ENCODE measurements at regions not wholly inside any gene's neighbourhood (a gene's known extent, or its start where the extent isn't known, plus 50 kb on each side); places are given as distances from the start of the nearest gene placed in this dataset.

DNA sequence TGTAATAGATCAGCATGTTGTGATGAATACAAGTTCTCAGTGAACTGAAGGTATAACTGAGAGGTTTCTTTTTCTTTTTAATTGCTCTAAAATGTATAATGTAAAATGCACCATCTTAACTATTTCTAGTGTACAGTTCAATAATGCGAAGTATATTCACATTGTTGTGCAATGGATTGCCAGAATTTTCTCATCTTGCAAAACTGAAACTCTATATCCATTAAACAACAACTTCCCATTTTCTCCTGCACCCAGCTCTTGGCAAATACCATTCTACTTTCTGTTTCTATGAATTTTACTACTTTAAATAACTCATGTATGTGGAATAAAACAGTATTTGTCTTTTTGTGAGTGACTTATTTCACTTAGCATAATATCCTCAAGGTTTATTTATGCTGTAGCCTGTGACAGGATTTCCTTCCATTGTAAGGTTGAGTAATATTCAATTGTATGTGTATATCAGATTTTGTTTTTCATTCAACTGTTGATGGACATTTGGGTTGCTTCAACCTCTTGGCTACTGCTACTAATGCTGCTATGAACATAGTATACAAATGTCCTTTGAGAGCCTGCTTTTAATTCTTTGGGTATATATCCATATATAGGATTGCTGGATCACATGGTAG lies 53.5 kb upstream of the NPFFR2 start:
- no peak overlapping the region for H3K27ac Mint-ChIP-seq
- H3K4me3 Mint-ChIP-seq (ENCODE audit: low read depth), result no peak overlapping the region
- no peak for TF ChIP-seq CTCF (IDR thresholded peaks at IDR 0.05; ENCODE audit: unreplicated experiment)
- H3K36me3 Mint-ChIP-seq (ENCODE audit: insufficient read depth), result no peaks in the 10 kb centered on the region
- peaks cover 11% of the 10 kb centered on the region for H3K4me1 Mint-ChIP-seq (ENCODE audit: low read depth)
- no peak for DNase-seq (ENCODE audit: low spot score, unreplicated experiment)
- no peaks in the 10 kb centered on the region for H3K27me3 Mint-ChIP-seq
- no peaks in the 10 kb centered on the region for H3K9me3 Mint-ChIP-seq (ENCODE audit: low read depth)

DNA sequence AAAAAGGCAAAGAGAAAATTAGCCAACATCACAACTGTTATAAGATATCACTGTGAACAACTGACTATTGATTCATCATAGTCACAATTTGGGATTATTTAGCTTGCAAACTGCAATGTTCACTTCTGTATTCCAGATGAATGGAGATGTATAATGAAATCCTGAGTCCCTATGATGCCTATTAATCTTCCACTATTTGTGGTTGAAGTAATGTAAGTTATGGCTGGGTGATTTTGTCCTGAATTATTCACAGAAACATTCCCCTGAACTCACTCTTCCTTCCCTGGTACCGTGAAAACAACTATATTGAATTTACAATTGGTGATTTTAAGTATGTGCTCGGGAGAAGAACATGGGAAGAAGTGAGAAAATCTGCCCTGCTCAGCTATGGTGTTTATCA lies 50.8 kb upstream of the NPFFR2 start:
- DNase-seq (ENCODE audit: low spot score, unreplicated experiment), result no peak
- H3K27ac Mint-ChIP-seq, result no peak overlapping the region
- H3K4me1 Mint-ChIP-seq (ENCODE audit: low read depth), result peaks cover 5% of the 10 kb centered on the region
- no peaks in the 10 kb centered on the region for H3K36me3 Mint-ChIP-seq (ENCODE audit: insufficient read depth)
- TF ChIP-seq CTCF (IDR thresholded peaks at IDR 0.05; ENCODE audit: unreplicated experiment), result no peak
- peaks cover 4% of the 10 kb centered on the region for H3K9me3 Mint-ChIP-seq (ENCODE audit: low read depth)
- H3K4me3 Mint-ChIP-seq (ENCODE audit: low read depth), result no peak overlapping the region
- no peaks in the 10 kb centered on the region for H3K27me3 Mint-ChIP-seq

Data from progenitor cell of endocrine pancreas (in vitro differentiated cells).